ENCODE measurements at regions not wholly inside any gene's neighbourhood (a gene's known extent, or its start where the extent isn't known, plus 50 kb on each side); places are given as distances from the start of the nearest gene placed in this dataset.

GRCh38 chr4:100290585-100290984 is 100.3 kb upstream of the DDIT4L start:
- no peak for DNase-seq (ENCODE audit: low read depth)
- TF ChIP-seq CTCF (conservative IDR thresholded peaks at IDR 0.05; ENCODE audit: control insufficient read depth, insufficient read depth, low read depth, low read length): no peak
- no peak overlapping the region for H3K4me3 ChIP-seq (ENCODE audit: control insufficient read depth, low read depth, low read length)

GRCh38 chr4:100289946-100290345 is 99.7 kb upstream of the DDIT4L start:
- peak; percentile 64 for DNase-seq (ENCODE audit: low read depth)
- TF ChIP-seq CTCF (conservative IDR thresholded peaks at IDR 0.05; ENCODE audit: control insufficient read depth, insufficient read depth, low read depth, low read length): no peak
- H3K4me3 ChIP-seq (ENCODE audit: control insufficient read depth, low read depth, low read length): no peak overlapping the region

- no peak overlapping the region for H3K4me3 ChIP-seq (ENCODE audit: control insufficient read depth, low read depth, low read length)
- TF ChIP-seq CTCF (conservative IDR thresholded peaks at IDR 0.05; ENCODE audit: control insufficient read depth, insufficient read depth, low read depth, low read length): no peak
- DNase-seq (ENCODE audit: low read depth): no peak
Observed at GRCh38 chr4:100289530-100289888, 99.2 kb upstream of the DDIT4L start.

- no peak for TF ChIP-seq CTCF (conservative IDR thresholded peaks at IDR 0.05; ENCODE audit: control insufficient read depth, insufficient read depth, low read depth, low read length)
- H3K4me3 ChIP-seq (ENCODE audit: control insufficient read depth, low read depth, low read length): no peak overlapping the region
- peak; percentile 68 for DNase-seq (ENCODE audit: low read depth)
Observed at GRCh38 chr4:100288811-100289529, 98.7 kb upstream of the DDIT4L start.

- TF ChIP-seq CTCF (conservative IDR thresholded peaks at IDR 0.05; ENCODE audit: control insufficient read depth, insufficient read depth, low read depth, low read length): no peak
- H3K4me3 ChIP-seq (ENCODE audit: control insufficient read depth, low read depth, low read length): no peak overlapping the region
- peak; percentile 89 for DNase-seq (ENCODE audit: low read depth)
Observed at GRCh38 chr4:100288161-100288560, 97.9 kb upstream of the DDIT4L start.

- DNase-seq (ENCODE audit: low read depth): no peak
- TF ChIP-seq CTCF (conservative IDR thresholded peaks at IDR 0.05; ENCODE audit: control insufficient read depth, insufficient read depth, low read depth, low read length): no peak
- H3K4me3 ChIP-seq (ENCODE audit: control insufficient read depth, low read depth, low read length): no peak overlapping the region
Observed at GRCh38 chr4:100287534-100287933, 97.3 kb upstream of the DDIT4L start.

- no peak overlapping the region for H3K4me3 ChIP-seq (ENCODE audit: control insufficient read depth, low read depth, low read length)
- DNase-seq (ENCODE audit: low read depth): no peak
- no peak for TF ChIP-seq CTCF (conservative IDR thresholded peaks at IDR 0.05; ENCODE audit: control insufficient read depth, insufficient read depth, low read depth, low read length)
Observed at GRCh38 chr4:100286636-100287035, 96.4 kb upstream of the DDIT4L start.

Measured in fibroblast of mammary gland (primary cell).